G401.6 (cell line): ENCODE measurements at regions not wholly inside any gene's neighbourhood (a gene's known extent, or its start where the extent isn't known, plus 50 kb on each side); places are given as distances from the start of the nearest gene placed in this dataset.

Experiments
- FAIRE-seq: peaks from 2 replicates; lab custom pipeline; 2012; peaks lifted over from hg19 to GRCh38; lab: Jason Lieb, UNC

DNA sequence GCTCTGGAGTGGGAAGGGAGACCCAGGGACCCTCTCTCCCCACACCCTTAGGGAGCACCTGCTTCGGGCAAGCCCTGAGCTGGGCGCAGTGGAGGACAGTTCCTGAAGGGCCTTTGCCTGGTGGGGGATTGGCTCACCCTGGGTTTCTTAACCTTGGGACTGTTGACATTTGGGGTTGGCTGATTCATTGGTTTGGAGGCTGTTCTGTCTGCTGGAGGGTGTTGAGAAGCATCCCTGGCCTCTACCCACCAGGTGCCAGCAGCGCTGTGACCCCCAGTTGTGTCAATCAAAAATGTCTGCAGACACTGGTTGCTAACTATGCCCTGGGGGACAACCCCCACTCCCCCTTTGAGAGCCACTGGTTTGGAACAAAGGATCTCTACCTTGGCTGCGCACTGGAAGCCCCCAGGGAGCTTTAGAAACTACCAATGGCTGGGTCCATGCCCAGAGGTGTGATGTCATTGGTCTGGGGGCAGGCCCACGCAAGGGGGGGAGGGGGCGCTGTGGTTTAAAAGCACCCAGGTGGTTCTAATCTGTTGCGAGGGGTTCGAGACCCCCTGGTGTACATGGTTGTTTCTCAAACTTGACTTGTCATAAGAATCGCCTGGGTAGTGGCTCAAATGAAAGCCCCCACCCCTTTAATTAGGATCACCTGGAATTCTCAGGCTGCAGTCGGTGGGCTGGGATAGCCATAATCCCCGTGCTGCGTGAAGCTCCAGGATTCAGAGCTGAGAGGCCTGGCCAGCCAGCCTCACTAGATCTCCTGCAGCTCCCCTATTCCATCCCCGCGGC lies 151.9 kb upstream of the GSE1 start:
- FAIRE-seq = no peak

DNA sequence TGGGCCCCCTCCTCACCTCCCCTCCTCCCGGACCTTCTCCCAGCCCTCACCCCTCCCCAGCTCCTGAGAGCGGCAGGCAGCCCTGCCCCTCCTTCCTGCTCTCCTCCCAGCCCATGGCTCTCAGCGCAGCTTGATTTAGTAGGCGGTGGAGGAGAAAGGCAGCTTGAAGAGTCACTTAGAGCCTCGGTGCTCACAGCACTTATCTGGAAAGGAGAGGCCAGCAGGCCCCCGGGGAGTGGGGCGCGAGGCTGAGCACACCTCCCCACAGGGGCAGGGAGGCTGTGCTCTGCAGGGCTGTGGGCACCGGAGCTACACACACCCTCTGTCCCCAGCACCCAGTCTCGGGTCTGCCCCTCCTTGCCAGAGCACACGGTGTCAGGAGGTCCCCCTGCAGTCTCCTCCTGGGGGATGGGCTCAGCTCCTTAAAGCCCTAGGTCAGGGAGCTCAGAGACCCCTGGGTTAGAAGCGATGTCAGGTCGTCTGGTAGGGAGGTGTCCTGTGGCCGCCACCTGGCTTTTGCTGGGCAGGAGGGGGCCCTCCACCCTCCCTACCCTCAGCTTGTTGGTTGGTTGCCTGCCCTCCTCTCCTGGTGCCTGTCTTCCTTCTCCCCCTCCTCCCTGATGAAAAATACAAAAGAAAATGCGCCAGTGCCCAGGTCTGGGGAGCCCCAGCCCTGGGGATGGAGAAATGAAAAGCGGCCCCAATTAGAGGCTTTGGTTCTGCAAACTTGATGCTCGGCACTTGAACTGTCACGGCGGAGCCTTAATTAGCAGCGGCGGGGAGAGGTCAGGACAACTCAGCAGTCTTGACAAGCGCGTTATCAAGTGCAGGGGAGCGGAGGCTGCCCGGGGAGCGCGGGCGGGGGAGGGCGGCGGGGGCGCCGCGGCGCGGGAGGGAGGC lies 151.1 kb upstream of the GSE1 start:
- no peak for FAIRE-seq

- FAIRE-seq = no peak
Measured at GRCh38 chr16:85462714-85463611, 150.2 kb upstream of the GSE1 start.

DNA sequence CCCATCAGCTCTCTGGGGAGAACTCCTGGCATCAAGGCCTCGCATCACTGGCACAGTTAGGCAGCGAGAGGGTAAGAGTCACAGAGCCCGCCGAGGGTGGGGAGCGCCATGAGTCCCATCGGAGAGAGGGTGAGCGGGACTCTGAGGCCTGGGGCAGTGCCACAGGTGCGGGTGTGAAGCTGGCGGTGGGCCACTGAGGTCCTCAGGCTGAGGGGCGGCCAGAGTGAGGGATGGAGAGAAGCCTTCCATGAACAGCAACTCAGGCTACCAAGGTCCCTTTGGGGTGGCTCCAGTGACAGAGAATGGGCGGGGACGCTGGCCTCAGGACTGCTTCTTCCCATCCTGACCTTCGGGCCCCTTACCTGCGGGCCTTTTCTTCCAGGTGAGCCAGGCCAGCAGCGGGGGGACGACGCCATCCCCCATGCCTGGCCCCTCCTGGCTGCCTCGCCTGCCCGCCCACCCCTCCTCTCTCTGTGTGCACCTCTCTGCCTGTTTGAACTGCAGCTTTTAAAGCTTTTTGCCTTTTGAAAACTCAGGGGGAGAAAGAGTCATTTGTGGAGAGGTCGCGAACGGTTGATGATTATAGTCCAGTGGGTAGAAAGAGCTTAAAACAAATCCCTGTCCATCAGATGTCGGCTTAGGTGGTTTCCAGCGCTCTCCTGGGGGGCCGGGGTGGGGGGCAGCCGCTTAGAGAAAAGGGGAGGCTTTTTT lies 149.3 kb upstream of the GSE1 start:
- no peak for FAIRE-seq

GRCh38 chr16:85464383-85465305 lies 148.5 kb upstream of the GSE1 start:
- no peak for FAIRE-seq

DNA sequence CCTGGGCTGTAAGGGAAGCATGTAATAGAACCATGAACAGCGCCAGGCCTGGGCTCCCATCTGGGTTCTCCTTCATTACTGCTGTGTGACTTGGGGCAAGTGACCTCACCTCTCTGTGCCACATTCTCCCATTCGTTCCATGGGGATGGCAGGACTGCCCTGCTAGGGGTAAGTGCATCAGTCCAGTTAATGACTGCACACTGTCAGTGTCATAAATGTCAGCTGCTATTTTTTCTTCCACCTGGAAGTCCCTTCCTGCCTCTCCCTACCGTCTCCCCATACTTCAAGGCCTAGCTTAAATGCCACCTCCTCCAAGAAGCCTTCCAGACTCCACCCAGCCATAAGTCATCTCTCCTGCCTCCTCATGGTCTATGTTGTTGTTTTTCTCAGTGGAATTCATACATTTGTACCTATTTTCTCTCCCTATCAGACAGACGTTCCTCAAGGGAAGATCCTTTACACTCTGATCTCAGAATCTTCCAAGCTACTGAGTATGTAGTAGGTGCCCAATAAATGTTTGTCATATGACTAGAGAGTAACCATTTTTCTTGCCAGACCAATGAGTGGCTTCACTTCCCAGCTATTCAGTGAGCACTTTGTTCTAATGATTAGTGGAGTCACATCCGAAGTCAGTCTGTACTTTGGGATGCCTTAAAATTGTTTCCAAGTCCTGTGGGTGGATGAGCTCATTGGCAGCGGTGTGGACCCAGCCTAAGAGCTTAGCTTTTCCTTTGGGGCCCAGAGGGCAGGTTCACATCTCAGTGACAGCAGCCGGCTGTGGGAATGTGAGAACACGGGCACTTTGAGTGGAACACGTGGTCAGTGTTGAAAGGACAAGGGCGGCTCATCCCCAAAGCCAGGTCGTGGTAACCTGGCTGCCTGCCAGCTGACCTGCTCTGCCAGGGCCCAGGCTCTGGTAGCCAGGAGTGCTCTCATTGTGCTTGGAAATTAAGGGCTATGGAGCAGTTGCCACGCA lies 147.5 kb upstream of the GSE1 start:
- no peak for FAIRE-seq

- no peak for FAIRE-seq
Measured at GRCh38 chr16:85466304-85466700, 146.8 kb upstream of the GSE1 start.

DNA sequence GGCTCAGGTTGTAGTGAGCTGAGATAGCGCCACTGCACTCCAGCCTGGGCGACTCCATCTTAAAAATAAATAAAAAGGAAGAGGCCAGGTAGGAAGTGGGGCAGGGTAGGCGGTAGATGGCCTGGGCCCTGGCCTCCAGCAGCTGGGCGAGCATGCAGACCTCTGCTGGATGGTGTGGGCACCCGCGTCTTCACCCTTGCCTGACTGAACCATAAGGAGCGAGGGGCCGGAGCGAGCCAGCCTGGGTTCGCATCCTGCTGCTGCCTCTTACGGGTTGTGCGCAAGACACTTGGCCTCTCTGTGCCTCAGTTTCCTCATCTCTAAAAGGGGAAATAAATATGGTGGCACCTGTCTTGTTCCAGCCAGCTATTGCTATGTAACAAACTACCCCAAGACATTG lies 146.1 kb upstream of the GSE1 start:
- FAIRE-seq = no peak

DNA sequence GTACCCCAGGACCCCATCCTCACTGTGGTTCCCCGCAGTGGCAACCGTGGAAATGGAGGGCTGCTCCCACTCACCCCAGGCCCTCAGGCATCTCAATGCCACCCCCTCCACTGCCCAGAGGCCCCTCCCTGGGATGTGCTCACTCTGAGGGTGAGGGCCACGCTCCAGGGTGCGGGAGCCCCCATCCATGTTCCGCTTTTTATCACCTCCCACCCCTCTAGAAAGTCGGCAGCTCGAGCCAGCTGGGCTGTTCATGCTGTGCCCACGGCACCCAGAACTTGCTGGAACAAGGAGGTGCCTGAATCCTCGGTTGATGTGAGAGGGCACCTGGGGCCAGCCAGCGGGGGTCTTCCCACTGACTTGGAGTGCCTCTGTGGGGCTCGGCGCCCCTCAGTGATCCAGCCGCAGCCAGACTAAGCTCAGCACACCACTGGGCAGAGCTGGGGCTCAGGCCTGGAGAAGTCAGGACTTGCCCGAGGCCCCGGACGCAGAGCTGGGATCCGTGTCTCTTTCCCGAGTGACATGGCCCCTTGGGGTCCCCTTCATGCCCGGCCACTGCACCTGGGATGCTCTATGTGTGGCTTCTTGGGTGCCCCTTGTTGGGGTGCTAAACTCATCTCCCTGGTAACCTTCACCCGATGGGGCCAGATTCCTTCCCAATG lies 143.1 kb upstream of the GSE1 start:
- no peak for FAIRE-seq

DNA sequence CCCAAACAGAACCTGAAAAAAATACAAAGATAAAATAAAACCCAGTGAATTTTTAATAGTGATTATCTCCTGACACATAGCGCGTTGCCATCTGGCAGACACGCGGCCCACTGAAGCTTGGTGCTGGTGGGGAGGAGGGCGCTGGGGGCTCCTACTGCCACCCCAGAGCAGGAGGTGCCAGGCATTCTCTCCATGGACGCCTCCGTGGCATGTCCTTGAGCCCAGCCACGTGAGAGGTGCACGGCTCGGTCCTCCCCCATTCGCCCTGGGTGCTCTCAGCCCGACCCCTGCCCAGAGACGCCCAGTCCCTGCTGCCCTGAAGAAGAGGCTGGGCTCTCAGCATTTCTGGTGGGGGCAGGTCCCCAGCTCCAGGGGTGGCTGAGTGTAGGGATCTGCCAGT lies 142.2 kb upstream of the GSE1 start:
- FAIRE-seq = no peak

- FAIRE-seq = no peak
Measured at GRCh38 chr16:85471469-85472431, 141.4 kb upstream of the GSE1 start.

DNA sequence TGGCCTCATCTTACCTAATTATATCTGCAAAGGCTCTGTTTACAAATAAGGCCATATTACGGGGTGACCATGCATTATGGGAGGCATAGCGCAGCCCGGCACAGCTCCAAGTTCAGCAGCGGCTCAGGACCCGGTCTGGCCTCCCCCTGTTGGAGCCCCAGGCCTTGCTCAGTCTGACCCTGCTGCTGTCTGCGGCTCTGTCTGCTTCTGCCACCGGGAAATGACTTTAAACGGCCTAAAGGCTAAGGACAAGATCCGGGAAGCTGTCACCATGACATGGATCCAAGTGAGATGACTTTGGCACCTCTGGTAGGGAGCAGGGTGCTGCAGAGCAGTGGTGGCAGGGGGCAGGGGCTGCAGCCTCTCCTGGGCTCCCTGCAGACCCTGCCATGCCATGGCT lies 140.6 kb upstream of the GSE1 start:
- FAIRE-seq = no peak

GRCh38 chr16:85473323-85473722 lies 139.8 kb upstream of the GSE1 start:
- no peak for FAIRE-seq

DNA sequence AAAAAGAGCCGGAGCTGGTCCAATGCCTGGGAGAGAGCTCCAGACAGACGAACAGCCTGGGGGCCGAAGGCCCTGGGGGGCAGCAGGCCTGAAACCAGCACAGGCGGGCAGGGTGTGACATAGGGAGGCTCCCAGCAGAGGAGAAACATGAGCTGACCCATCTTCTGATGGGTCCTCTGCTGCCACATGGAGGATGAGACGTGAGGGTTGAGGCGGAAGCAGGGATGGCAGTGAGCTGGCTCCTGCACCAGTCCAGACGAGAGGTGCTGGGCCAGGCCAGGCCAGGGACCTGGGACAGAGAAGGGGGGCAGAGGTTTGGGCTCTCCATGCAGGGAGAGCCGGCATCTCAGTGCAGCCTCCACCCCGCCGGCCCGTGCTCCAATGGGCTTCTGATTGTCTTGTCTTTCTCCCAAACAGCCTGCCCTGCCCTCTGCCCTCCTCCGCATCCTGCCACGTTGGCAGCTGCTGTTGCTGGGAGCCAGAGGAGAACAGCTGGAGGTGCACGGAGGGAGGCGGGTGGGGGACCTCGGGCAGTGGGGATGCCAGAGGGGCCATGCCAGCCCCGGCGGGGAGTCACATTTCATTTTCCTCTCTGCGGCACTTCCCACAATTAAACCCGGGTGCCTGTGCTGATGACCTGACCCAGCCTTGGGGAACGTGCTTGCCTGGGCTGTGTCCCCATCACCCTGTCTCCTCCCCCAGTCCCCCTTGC lies 139.1 kb upstream of the GSE1 start:
- FAIRE-seq = no peak

DNA sequence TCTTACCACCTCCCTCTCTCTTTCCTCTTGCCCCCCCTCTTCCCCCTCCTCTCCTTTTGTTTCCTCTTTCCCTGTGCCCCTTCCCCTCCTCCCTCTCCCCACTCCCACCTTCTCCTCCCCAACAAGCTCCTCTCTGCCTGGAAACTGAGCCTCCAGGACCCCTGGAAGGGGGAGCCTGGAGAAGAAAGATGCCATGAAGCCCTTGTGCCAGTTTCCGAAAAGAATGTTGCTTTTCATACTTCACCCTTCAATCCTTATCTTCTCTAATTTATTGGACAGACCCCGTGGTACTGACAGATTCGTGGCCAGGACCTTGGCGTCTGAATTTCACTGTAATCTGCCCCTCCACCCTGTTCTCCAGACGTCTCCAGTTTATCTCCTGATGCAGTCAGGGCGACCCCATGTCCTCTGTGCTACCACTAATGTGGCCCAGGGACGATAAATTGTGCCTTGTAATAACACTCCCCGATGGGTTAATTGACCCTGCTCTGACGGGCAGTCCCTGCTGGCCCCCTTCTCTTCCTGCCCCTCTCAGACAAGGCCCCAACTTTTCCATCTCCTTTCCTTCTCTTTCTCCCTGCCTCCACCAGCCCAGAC lies 138.4 kb upstream of the GSE1 start:
- FAIRE-seq = no peak

GRCh38 chr16:85475233-85475632 lies 137.9 kb upstream of the GSE1 start:
- no peak for FAIRE-seq
